Liver (tissue), 3 donors: ENCODE measurements at regions not wholly inside any gene's neighbourhood (a gene's known extent, or its start where the extent isn't known, plus 50 kb on each side); places are given as distances from the start of the nearest gene placed in this dataset.

Experiments
- FOXA1 ChIP-seq: IDR thresholded peaks from 2 replicates; pipeline ENCODE4 v1.6.1; 2016; ENCODE audit warnings: antibody characterized with exemption
- TF ChIP-seq, protein P1 (sequence below): fragments of 150-350 bp; IDR thresholded peaks from 2 replicates; pipeline ENCODE4 v1.5.1; 2017; ENCODE audit warnings: improper control_type of control experiment, low read depth, low read length; ENCODE audit not compliant: missing input control
- TF ChIP-seq, protein P2 (sequence below): IDR thresholded peaks from 2 replicates; pipeline ENCODE4 v1.6.1; 2016; ENCODE audit warnings: antibody characterized with exemption
- donor health status: healthy.
- donor health status: healthy.

DNA sequence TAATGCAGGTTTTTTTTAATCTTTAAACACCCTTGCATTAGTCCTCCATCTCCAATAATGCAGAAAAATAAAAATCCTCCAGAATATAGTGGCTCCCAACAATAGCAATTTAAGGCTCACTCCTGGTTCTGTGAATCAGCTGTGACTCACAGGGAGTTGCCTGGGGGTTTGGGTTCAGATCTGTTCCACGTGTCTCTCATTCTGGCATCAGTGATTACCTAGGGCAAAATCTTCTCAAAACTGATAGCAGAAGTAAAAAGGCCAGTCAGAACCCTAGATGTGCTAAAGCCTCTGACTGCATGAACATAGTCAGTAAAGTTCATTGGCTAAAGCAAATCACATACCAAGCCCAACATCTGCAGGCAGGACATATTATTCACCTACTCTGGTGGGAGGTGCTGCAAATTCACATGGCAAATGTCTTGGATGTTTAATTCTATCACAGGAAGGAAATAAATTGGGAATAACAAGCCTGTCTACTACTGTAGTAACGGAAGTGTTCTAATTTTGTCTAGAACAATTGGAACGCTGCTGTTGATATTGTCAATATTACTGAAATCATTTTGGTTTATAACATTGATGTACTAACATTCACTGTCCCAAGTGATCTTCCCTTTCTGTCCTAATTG lies 364.1 kb upstream of the CNTN4 start:
- TF ChIP-seq, protein P1, sequence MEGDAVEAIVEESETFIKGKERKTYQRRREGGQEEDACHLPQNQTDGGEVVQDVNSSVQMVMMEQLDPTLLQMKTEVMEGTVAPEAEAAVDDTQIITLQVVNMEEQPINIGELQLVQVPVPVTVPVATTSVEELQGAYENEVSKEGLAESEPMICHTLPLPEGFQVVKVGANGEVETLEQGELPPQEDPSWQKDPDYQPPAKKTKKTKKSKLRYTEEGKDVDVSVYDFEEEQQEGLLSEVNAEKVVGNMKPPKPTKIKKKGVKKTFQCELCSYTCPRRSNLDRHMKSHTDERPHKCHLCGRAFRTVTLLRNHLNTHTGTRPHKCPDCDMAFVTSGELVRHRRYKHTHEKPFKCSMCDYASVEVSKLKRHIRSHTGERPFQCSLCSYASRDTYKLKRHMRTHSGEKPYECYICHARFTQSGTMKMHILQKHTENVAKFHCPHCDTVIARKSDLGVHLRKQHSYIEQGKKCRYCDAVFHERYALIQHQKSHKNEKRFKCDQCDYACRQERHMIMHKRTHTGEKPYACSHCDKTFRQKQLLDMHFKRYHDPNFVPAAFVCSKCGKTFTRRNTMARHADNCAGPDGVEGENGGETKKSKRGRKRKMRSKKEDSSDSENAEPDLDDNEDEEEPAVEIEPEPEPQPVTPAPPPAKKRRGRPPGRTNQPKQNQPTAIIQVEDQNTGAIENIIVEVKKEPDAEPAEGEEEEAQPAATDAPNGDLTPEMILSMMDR = no peak
- TF ChIP-seq FOXA1 = no peak
- TF ChIP-seq, protein P2, sequence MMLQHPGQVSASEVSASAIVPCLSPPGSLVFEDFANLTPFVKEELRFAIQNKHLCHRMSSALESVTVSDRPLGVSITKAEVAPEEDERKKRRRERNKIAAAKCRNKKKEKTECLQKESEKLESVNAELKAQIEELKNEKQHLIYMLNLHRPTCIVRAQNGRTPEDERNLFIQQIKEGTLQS = no peak
